HEK293T (cell line): ENCODE measurements at regions not wholly inside any gene's neighbourhood (a gene's known extent, or its start where the extent isn't known, plus 50 kb on each side); places are given as distances from the start of the nearest gene placed in this dataset.
"Not testable (repeated sequence)": the region's sequence is repeated elsewhere in the genome, so short reads cannot be mapped to it uniquely, and the experiment has no call there.

Experiments used
- CTCF ChIA-PET: fragments of 350-600 bp; formaldehyde crosslinking; extraction: SDS; loops from one replicate; lab custom pipeline; 2021; ENCODE audit warnings: antibody characterized with exemption, inconsistent platforms; lab: Yijun Ruan, JAX
- POLR2A ChIA-PET: fragments of 350-600 bp; formaldehyde crosslinking; extraction: SDS; loops from one replicate; lab custom pipeline; 2020; ENCODE audit warnings: antibody characterized with exemption, inconsistent platforms; lab: Yijun Ruan, JAX
- DNase-seq: peaks from one replicate; pipeline ENCODE4 v3.0.0; 2012; ENCODE audit warnings: mixed read lengths; ENCODE audit errors: extremely low spot score
- ARNT ChIP-seq: fragments of 450-650 bp; IDR thresholded peaks from 2 replicates; pipeline ENCODE4 v1.6.1; 2017; ENCODE audit warnings: mild to moderate bottlenecking
- BHLHE40 ChIP-seq: fragments of 450-650 bp; IDR thresholded peaks from 2 replicates; pipeline ENCODE4 v1.6.1; 2016; ENCODE audit warnings: mild to moderate bottlenecking, moderate library complexity, borderline replicate concordance
- CTBP1 ChIP-seq: fragments of 450-650 bp; IDR thresholded peaks from 2 replicates; pipeline ENCODE4 v1.6.1; 2016; ENCODE audit warnings: borderline replicate concordance
- ELF4 ChIP-seq: fragments of 450-650 bp; IDR thresholded peaks from 2 replicates; pipeline ENCODE4 v1.6.1; 2017; ENCODE audit warnings: antibody characterized with exemption
- FOXA1 ChIP-seq: fragments of 450-650 bp; IDR thresholded peaks from 2 replicates; pipeline ENCODE4 v1.6.1; 2016; ENCODE audit warnings: mild to moderate bottlenecking
- FOXK2 ChIP-seq: fragments of 450-650 bp; IDR thresholded peaks from 2 replicates; pipeline ENCODE4 v1.6.1; 2016; ENCODE audit warnings: mild to moderate bottlenecking
- FOXM1 ChIP-seq: fragments of 450-650 bp; IDR thresholded peaks from 2 replicates; pipeline ENCODE4 v1.6.1; 2017; ENCODE audit warnings: mild to moderate bottlenecking, borderline replicate concordance
- HDGF ChIP-seq: fragments of 450-650 bp; IDR thresholded peaks from 2 replicates; pipeline ENCODE4 v1.6.1; 2017; ENCODE audit warnings: antibody characterized with exemption, borderline replicate concordance
- L3MBTL2 ChIP-seq: fragments of 450-650 bp; conservative IDR thresholded peaks from 2 replicates; pipeline ENCODE4 v1.6.1; 2016; ENCODE audit warnings: mild to moderate bottlenecking
- LEF1 ChIP-seq: fragments of 450-650 bp; IDR thresholded peaks from 2 replicates; pipeline ENCODE4 v1.6.1; 2017; ENCODE audit warnings: mild to moderate bottlenecking, borderline replicate concordance
- NFRKB ChIP-seq: fragments of 450-650 bp; IDR thresholded peaks from 2 replicates; pipeline ENCODE4 v1.6.1; 2016; ENCODE audit warnings: mild to moderate bottlenecking, moderate library complexity
- PKNOX1 ChIP-seq: fragments of 450-650 bp; IDR thresholded peaks from 2 replicates; pipeline ENCODE4 v1.6.1; 2016
- SP1 ChIP-seq: fragments of 450-650 bp; IDR thresholded peaks from 2 replicates; pipeline ENCODE4 v1.6.1; 2017
- SUZ12 ChIP-seq: fragments of 450-650 bp; IDR thresholded peaks from 2 replicates; pipeline ENCODE4 v1.6.1; 2016; ENCODE audit warnings: mild to moderate bottlenecking
- TARDBP ChIP-seq: fragments of 450-650 bp; IDR thresholded peaks from 2 replicates; pipeline ENCODE4 v1.6.1; 2016
- ZNF384 ChIP-seq: fragments of 450-650 bp; IDR thresholded peaks from 2 replicates; pipeline ENCODE4 v1.6.1; 2016

- ChIA-PET POLR2A (no interaction called here), CTCF (no interaction called here)
- TF ChIP-seq L3MBTL2 = no peak
- no peak for TF ChIP-seq BHLHE40
- TF ChIP-seq NFRKB = no peak
- TF ChIP-seq ZNF384 = no peak
- TF ChIP-seq TARDBP = no peak
- no peak for TF ChIP-seq FOXA1
- TF ChIP-seq LEF1 = no peak
- no peak for TF ChIP-seq HDGF
- no peak for TF ChIP-seq FOXK2
- TF ChIP-seq SP1 = no peak
- no peak for TF ChIP-seq FOXM1
- TF ChIP-seq ELF4 = no peak
- TF ChIP-seq CTBP1 = no peak
- TF ChIP-seq SUZ12 = no peak
- TF ChIP-seq ARNT = no peak
- no peak for TF ChIP-seq PKNOX1
- no peak for DNase-seq
Observed at GRCh38 chr9:22817181-22817580, 370.6 kb downstream of the DMRTA1 start.

- ChIA-PET POLR2A (no interaction called here), CTCF (no interaction called here)
- TF ChIP-seq LEF1 (no peak), PKNOX1 (no peak), FOXK2 (no peak), ZNF384 (no peak), HDGF (no peak), TARDBP (no peak), ELF4 (no peak), FOXM1 (no peak), SUZ12 (no peak), NFRKB (no peak), FOXA1 (no peak), L3MBTL2 (no peak), SP1 (no peak), ARNT (no peak), BHLHE40 (no peak), CTBP1 (no peak)
- DNase-seq = no peak
Observed at GRCh38 chr9:22829236-22829635, 382.6 kb downstream of the DMRTA1 start.

- POLR2A ChIA-PET = no interaction called here
- CTCF ChIA-PET = no interaction called here
- TF ChIP-seq SUZ12 = no peak
- no peak for DNase-seq
Observed at GRCh38 chr9:22838266-22838665, 391.6 kb downstream of the DMRTA1 start.

GRCh38 chr9:22840641-22841040 is 394.0 kb downstream of the DMRTA1 start:
- ChIA-PET CTCF (no interaction called here), POLR2A (no interaction called here)

GRCh38 chr9:22845243-22845642 is 398.6 kb downstream of the DMRTA1 start:
- CTCF ChIA-PET, DNase-seq, POLR2A ChIA-PET: not testable (repeated sequence)

More at GRCh38 chr9:22840641-22841040, 394.0 kb downstream of the DMRTA1 start:
- no peak for TF ChIP-seq ZNF384
- TF ChIP-seq SUZ12 = no peak
- no peak for TF ChIP-seq ELF4
- no peak for TF ChIP-seq LEF1
- TF ChIP-seq SP1 = no peak
- TF ChIP-seq FOXA1 = no peak
- TF ChIP-seq FOXM1 = no peak
- TF ChIP-seq BHLHE40 = no peak
- TF ChIP-seq TARDBP = no peak
- no peak for TF ChIP-seq ARNT
- TF ChIP-seq FOXK2 = no peak
- TF ChIP-seq L3MBTL2 = no peak
- no peak for TF ChIP-seq PKNOX1
- TF ChIP-seq HDGF = no peak
- TF ChIP-seq CTBP1 = no peak
- TF ChIP-seq NFRKB = no peak
- DNase-seq = no peak

- TF ChIP-seq ARNT = no peak
- TF ChIP-seq CTBP1 = no peak
- no peak for TF ChIP-seq FOXA1
- TF ChIP-seq ZNF384 = no peak
- no peak for TF ChIP-seq SP1
- TF ChIP-seq FOXK2 = no peak
- TF ChIP-seq BHLHE40 = no peak
- TF ChIP-seq LEF1 = no peak
- no peak for TF ChIP-seq HDGF
- no peak for TF ChIP-seq SUZ12
- no peak for TF ChIP-seq PKNOX1
- no peak for TF ChIP-seq L3MBTL2
- no peak for TF ChIP-seq ELF4
- TF ChIP-seq TARDBP = no peak
- no peak for TF ChIP-seq NFRKB
- no peak for TF ChIP-seq FOXM1
- ChIA-PET POLR2A (no interaction called here), CTCF (no interaction called here)
- DNase-seq = no peak
Observed at GRCh38 chr9:22855980-22856379, 409.4 kb downstream of the DMRTA1 start.
